HG03064 (cell line): ENCODE measurements at regions not wholly inside any gene's neighbourhood (a gene's known extent, or its start where the extent isn't known, plus 50 kb on each side); places are given as distances from the start of the nearest gene placed in this dataset.

ENCODE experiments used
- ATAC-seq: cut with Tn5 transposase; IDR thresholded peaks from one replicate; pipeline ENCODE4 v1.9.1; 2021; ENCODE audit warnings: low read depth; ENCODE audit not compliant: unreplicated experiment

DNA sequence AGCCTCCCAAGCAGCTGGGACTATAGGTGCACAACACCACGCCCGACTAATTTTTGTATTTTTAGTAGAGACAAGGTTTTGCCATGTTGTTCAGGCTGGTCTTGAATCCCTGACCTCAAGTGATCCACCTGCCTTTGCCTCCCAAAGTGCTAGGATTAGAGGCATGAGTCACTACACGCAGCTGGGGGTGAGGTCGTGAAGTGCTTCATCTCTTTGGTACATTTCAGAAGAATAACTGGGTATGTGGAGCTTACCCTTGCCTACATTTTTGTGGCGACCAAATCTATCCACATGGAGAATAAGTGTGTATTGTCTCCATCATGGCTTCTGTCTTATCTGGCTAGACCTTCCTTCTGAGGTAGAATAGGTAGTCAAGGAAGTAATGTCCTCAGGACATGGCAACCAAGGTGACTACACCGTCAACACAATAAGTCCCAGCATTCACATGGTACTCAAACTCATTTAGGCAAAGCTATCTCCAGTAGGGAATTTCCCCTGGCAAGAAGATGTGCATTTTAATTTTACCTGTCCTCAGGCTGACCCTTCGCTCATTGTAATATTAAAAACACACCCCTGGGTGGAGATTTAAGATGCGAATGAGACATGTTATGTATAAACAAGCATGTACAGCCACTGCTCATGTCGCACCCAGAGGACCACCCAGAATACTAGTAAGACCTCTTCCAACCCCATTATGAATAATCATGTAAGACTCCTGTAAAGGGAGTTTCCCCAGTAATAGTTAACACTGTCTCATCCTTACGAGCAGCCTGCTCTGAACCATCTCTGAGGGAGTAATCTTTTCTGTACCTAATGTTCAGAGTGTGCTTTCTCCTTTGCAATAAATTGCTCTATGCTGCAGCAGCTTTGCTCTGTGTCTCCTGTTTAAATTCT, 1173.2 kb downstream of the TAF11L14 start:
- no peak for ATAC-seq

DNA sequence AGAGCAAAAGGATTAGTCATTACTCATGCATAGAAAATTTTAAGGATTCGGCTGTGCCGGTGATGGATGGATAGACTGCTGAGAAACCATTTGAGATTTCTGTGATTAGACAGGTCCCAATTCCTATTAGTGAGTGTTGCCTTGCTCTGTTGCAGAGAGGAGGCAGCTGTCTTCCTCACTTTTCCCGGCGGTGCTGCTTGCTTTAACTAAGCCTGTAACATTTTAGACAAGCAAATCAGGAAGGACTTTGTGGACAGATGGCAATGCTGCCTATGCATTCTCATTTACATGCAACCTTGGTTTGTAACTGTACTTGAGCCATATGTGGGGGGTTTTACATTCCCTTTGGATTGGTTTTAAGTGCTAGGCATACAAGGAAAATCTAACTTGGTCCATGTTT, 1176.3 kb downstream of the CDH18 start:
- ATAC-seq = no peak

DNA sequence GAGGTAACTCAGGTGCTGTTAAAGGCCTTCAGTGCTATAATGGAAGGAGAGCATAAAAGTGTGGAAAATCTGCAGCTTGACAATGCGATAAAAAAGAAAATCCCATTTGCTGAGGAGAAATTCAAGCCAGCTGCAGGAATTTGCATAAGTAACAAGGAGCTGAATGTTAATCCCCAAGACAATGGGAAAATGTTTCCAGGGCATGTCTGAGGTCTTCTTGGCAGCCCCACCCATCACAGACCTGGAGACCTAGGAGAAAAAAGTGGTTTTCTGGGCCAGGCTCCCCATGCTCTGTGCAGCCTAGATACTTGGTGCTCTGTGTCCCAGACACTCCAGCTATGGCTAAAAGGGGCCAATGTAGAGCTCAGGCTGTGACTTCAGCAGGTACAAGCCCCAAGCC, 1159.6 kb downstream of the CDH18 start:
- ATAC-seq = no peak

DNA sequence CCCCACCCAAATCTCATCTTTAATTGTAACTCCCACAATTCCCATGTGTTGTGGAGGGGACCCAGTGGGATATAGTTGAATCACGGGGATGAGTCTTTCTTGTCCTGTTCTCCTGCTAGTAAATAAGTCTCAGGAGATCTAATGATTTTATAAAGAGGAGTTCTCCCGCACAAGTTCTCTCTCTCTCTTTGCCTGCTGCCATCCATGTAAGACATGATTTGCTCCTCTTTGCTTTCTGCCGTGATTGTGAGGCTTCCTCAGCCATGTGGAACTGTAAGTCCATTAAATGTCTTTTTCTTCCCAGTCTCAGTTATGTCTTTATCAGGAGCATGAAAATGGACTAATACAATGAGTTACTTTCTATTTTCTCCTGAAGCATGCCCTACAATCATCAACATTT, 1158.5 kb downstream of the CDH18 start:
- no peak for ATAC-seq

DNA sequence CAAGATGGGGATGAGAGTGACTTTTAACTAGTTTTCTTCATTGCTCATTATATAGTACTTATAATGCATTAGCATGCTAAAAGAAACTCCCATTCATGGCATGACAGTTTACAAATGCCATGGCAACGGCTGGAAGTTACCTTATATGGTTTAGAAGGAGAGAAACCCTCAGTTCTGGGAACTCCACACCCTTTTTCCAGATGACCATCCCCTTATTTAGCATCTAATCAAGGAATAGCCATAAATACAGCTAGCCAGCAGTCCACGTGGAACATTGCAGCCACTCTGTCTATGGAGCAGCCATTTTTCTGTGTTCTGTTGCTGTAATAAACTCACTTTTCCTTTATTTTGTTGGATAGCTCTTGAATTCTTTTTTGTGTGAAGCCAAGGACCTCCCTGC, 1137.8 kb downstream of the CDH18 start:
- no peak for ATAC-seq

DNA sequence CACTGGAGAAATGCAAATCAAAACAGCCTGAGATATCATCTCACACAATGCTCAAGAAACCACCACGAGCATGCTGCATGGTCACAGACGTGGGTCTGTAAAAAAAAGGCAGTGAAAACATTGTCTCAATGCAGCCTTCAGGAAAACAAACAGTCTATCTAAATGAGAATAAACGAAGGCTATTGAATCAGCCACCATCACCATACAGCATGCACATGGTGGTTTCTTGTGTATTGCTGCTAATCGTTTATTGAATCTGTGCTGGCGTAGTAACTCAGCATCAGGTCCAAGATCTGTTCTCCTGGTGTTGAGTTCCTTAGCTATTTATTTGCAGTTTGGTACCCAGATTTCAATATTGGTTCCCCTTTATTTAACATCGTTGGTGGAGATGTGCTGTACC, 1115.0 kb downstream of the CDH18 start:
- ATAC-seq = no peak

DNA sequence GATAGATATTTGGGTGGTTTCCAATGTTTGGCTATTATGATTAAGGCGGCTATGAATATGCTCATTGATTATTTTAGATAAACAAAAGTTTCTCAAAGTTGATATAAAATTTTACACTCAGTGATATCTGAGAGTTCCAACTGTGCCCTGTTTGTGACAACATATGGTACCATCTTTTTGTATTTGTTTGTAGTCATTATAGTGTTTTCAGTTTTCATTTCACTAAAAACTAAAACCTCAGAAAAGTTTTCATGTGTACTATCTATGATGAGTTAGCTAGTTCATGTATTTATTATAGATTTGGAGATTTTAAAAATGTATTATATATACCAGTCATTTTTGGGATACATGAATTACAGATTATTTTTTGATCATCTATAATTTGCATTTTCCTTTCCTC, 1111.4 kb downstream of the CDH18 start:
- no peak for ATAC-seq

DNA sequence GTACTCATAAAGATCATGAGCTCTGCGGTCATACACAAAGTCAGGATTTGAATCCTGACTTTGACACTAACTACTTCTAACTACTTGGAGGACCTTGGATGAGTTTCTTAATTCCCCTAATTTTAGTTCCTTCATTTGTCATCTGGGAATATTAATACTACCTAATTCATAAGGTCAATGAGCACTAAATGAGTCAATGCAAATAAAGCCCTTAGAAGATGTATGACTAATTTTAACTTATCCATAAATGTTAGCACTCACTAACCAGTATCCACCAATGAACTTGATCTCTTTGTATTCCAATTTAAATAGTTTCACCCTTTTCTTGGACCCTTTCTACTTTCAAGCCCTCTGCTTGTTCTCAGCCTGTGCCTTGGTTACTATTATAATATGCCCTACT, 1106.4 kb downstream of the CDH18 start:
- no peak for ATAC-seq

DNA sequence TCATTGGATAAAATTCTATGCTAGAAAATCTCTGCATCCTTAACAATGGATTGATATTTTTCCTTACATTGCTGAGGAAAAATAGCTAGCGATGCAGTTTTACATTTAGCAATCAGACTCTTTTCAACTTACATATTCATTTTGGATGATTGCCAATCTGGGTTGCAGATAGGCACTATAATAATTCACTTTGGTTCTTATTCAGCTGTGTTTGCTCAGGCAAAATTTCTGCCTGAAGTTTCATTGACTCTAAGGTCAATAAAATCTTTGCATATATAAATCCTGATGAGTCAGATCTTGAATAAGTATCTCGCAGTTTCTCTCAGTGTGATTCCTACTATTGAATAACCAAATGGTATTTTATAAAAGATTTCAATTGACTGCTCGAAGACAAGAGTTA, 1105.8 kb downstream of the CDH18 start:
- ATAC-seq = no peak

DNA sequence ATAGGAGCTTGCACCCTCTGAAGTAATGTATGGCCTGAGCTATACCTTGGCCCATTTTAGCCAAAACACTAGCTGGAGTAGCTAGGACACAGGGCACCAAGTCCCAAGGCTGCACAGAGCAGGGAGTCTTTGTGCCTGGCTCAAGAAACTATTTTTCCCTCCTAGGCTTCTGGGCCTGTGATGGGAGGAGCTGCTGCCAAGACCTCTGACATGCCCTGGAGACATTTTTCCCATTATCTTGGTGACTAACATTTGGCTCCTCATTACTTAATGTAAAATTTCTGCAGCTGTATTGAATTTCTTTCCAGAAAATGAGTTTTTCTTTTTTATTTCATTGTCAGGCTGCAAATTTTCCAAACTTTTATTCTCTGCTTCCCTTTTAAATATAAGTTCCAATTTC, 1099.2 kb downstream of the CDH18 start:
- ATAC-seq = no peak

DNA sequence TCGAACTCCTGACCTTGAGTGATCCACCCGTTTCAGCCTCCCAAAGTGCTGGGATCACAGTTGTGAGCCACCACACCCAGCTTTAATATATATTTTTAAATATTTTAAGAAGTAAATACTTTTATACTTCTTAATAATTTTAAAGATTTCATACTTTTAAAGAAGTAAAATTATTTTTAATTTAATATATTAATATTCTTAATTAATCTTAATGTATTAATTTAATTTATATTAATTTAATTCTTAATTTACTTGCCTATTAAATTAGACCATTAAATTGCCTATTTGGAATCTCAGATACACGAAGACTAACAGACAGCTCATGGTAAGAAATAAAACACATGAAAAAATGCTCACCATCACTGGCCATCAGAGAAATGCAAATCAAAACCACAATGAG, 1087.4 kb downstream of the CDH18 start:
- ATAC-seq = no peak

DNA sequence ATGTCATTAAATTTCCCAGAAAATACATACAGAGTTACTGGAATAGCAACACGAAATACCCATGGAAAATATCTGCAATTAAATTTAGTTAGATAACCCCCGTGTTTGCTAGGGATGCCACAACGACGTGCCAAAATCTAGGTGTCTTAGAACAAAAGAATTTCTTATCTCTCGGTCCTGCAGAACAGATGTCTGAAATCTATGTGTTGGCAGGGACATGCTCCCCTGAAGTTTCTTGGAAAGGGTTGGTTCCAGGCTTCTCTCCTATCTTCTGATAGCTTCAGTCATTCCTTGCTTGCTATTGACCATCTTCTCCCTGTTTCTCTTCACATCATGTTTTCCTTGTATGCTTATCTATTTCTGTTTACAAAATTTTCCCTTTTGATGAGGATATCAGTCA, 1067.0 kb downstream of the CDH18 start:
- no peak for ATAC-seq

DNA sequence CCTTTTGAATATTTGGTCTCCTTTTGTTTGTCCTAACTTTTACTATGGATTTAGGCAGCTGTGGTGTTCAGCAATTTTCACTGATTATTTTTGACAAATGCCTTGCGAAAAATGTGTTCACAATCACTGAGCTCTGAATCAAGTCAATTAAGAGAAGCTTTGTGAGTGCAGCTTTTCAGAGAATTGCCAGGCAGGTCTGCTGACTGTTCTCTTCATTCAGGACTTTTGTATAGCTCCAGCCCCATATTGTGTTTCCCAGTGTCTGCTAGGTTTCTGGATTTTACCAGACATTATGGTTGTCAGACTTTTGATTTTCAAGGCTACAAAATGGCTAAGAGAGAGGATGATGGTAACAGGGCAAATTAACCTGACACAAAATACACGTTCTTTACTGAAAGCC, 1055.9 kb downstream of the CDH18 start:
- ATAC-seq = no peak

DNA sequence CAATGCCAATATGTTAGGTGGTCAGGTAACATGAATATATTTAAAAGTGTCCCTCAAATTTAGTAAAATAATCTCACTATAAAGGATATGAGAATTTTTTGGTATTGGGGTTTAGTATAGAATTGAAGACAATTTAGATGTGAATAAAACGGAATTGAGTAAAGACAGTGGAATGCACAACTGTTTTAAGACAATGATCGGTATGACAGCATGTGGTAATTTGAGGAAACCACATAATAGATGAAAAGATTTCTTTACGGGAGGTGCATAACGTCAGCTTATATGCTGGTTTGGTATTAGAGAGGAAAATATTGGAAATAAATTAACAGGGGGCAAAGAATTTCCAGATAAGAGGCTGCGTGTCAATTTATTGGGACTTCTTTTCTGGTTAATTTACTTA, 1043.2 kb downstream of the CDH18 start:
- no peak for ATAC-seq

DNA sequence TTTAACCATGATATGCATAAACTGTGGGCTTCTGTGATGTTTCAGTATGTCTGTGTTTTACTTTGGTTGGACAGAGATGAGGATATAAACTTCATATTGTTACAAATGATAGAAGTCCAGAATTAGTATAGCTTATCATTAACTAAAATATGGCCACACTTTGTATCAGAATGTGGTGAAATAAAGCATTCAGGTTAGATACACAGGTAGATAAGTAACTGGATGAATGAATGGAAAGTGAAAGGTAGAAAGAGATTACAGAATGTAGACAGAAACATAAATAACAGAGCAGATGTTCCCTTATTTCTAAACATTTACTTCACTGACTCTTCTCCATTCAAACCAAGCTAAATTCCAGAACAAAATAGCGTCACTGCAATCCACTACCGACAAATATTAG, 1033.8 kb downstream of the CDH18 start:
- ATAC-seq = no peak

DNA sequence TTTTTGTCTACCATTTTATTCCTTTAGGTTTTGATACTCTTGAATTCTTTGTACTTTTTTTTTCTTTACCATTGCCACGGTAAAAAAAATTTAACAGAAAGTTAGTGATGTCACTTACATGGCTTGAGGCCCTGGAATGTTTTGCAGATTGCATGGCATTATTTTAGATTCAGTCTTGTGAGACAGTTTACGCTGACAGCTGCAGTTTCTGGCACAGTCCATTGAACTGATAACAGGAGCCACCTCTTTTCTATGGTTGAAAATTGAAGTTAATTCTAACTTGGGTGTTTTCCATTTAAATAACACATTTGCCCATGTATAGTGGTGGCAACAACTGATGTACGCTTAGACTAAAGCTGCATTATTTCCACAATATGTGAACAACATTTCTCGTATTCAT, 1028.5 kb downstream of the CDH18 start:
- no peak for ATAC-seq

DNA sequence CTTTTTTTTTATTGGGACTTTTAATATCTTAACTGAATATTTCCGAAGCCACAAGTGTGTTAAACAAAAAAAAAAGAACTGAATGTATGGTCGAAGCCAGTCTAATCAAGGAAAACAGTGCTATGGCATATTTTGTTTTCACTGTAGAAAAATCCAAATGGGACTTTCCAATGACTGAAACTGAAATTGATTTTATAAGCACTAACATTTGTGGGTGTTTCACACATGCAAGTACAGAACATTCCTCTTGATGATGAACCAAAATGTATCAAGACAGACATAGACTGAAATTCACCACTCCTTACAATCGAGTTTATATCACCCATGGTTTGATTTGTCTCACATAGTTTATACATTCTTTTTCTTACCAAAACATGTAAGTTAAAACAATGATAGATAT, 1026.8 kb downstream of the CDH18 start:
- ATAC-seq = no peak

DNA sequence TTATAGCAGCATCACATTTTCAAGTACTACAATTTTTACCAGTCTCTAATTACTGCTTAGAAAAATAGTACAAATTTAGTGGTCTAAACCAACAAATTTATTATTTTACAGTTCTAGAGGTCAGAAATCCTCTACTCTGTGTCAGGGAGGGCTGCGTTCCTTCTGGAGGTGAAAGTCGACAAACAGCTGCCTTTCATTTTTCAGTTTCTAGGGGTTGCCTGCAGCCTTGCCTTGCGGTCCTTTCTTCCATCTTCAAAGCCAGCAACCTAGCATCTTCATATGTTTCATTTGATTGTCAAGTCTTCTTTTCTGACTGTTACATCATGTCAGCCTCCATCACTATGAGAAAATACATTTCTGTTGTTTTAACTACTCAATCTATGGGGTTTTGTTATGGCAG, 1022.1 kb downstream of the CDH18 start:
- no peak for ATAC-seq

DNA sequence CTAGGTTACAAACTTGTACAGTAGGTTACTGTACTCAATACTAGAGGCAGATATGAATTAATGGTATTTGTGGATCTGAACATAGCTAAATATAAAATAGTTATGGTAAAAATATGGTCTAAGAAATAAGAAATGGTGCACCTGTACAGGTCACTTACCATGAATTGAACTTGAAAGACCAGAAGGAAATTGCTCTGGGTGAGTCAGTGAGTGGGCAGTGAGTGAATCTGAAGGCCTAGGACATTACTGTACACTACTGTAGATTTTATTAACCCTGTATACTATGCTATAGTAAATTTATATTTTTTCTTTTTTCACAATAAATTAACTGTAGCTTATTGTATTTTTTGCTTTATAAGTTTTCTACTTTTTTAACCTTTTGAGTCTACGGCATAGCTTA, 1020.4 kb downstream of the CDH18 start:
- ATAC-seq = no peak

DNA sequence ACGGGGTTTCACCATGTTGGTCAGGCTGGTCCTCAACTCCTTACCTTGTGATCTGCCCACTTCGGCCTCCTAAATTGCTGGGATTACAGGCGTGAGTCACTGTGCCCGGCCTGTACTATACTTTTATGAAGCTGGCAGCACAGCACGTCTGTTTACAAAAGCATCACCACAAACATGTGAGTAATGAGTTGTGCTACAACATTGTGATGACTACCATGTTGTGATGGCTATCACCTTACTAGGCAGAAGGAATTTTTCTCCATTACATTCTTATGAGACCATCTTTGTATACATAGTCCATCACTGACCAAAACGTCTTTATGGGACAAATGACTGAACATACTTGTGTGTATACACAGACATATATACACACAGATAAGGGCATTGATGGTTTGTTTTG, 1019.0 kb downstream of the CDH18 start:
- no peak for ATAC-seq

DNA sequence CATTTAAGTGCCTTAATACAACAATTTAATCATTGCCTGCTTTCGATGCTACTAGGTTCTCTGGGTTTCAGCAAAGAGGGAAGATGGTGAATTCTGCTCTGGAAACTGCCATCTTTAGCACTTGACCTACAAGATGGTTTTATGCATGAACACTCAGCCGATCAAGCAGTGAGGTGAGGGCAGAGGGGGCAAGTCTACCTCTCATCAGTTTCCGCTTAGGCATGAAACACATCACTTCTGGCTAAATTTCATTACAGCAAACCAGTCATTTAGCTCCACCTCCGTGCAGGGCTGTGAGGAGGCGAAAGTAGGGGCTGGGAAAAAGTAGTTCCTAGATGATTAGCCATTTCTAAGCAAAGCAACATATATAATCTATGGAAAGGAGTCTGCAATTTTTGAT, 1018.0 kb downstream of the CDH18 start:
- no peak for ATAC-seq

DNA sequence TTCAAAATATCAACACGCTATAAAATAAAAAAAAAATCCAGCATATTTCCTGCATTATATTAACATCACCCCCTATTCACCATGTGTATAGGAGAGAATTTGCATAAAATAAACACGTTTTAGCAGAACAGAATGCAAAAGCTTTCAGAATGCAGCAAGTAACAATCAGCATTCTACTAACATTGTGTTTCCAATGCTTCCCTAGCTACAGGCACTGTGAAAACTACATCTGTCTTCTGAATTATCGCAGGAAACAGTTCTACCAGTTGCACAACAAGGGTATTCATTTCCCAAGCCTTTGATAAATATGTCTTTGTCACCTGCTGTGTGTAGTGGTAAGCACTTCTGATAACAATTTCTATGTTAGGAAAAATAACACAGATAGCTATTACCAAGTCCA, 1015.8 kb downstream of the CDH18 start:
- ATAC-seq = no peak

DNA sequence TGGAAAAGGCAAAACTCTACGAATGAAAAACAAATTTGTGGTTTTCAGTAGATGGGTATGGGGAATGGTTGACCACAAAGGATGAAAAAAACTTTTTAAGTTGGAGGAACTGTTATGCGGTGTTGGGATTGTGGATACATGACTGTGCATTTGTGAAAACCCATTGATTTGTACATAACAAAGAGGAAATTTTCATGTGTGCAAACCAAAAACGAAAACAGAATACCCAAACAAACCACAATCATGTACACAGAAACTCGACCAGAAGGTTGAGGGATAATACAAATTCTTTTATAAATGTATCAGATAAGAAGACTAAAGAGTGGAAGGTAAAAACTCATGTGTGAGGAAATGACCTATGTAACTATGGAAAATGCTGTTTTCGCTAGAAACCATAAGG, 1012.4 kb downstream of the CDH18 start:
- ATAC-seq = no peak
